ENCODE measurements at regions not wholly inside any gene's neighbourhood (a gene's known extent, or its start where the extent isn't known, plus 50 kb on each side); places are given as distances from the start of the nearest gene placed in this dataset.

- TF ChIP-seq CTCF (IDR thresholded peaks at IDR 0.05; ENCODE audit: extremely low read depth in 1 of 2, insufficient read depth in 1 of 2, low read depth in 1 of 2, low read length in 2 of 2) (no peak), EZH2 (IDR thresholded peaks at IDR 0.05; ENCODE audit: borderline replicate concordance, low read depth, low read length, severe bottlenecking) (no peak), MYC (IDR thresholded peaks at IDR 0.05; ENCODE audit: low read depth, low read length) (no peak), POLR2A (IDR thresholded peaks at IDR 0.05; ENCODE audit: low read depth, low read length) (no peak), POLR2AphosphoS5 (IDR thresholded peaks at IDR 0.05; ENCODE audit: insufficient read depth, low read depth, low read length) (no peak), GATA2 (IDR thresholded peaks at IDR 0.05; ENCODE audit: insufficient read depth, insufficient read length, low read depth, low read length) (no peak), JUN (IDR thresholded peaks at IDR 0.05; ENCODE audit: borderline replicate concordance, insufficient read depth, insufficient read length, low read depth) (no peak)
- TF ChIP-seq, protein P1, sequence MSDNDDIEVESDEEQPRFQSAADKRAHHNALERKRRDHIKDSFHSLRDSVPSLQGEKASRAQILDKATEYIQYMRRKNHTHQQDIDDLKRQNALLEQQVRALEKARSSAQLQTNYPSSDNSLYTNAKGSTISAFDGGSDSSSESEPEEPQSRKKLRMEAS (IDR thresholded peaks at IDR 0.05; ENCODE audit: insufficient read depth, insufficient read length) = no peak
Observed at GRCh38 chr4:55291227-55291640, 54.8 kb upstream of the SRD5A3 start.

Measured in endothelial cell of umbilical vein (primary cell).